MM.1S (cell line): ENCODE measurements at regions not wholly inside any gene's neighbourhood (a gene's known extent, or its start where the extent isn't known, plus 50 kb on each side); places are given as distances from the start of the nearest gene placed in this dataset.

Experiments
- DNase-seq: peaks from one replicate; pipeline ENCODE4 v3.0.0-alpha.2; 2015
- H2AFZ ChIP-seq: fragments of 300-600 bp; sonication (generic); 2 replicates; pipeline ENCODE4 v1.6.0; 2016; ENCODE audit warnings: antibody characterized with exemption, low read length
- H3F3A ChIP-seq: fragments of 300-600 bp; sonication (generic); 2 replicates; pipeline ENCODE4 v1.6.1; 2016; ENCODE audit warnings: mild to moderate bottlenecking, antibody characterized with exemption, low read length, moderate library complexity, mixed read lengths; ENCODE audit not compliant: insufficient read depth
- H3K27ac ChIP-seq: fragments of 300-600 bp; sonication (generic); 2 replicates; pipeline ENCODE4 v1.5.1; 2016; ENCODE audit warnings: mild to moderate bottlenecking, low read length
- H3K27me3 ChIP-seq: fragments of 300-600 bp; sonication (generic); replicated peaks from 2 replicates; pipeline ENCODE4 v1.6.0; 2016; ENCODE audit warnings: low read length; ENCODE audit not compliant: insufficient read depth
- H3K36me3 ChIP-seq: fragments of 300-600 bp; sonication (generic); replicated peaks from 2 replicates; pipeline ENCODE4 v1.6.1; 2016; ENCODE audit warnings: mild to moderate bottlenecking, low read length, mixed read lengths; ENCODE audit not compliant: insufficient read depth
- H3K4me1 ChIP-seq: fragments of 300-600 bp; sonication (generic); 2 replicates; pipeline ENCODE4 v1.6.1; 2016; ENCODE audit warnings: low read length, mixed read lengths
- H3K4me2 ChIP-seq: fragments of 300-600 bp; sonication (generic); 2 replicates; pipeline ENCODE4 v1.6.0; 2016; ENCODE audit warnings: low read depth, low read length
- H3K4me3 ChIP-seq: fragments of 300-600 bp; sonication (generic); 2 replicates; pipeline ENCODE4 v1.5.1; 2016; ENCODE audit warnings: low read length, mixed read lengths
- H3K79me2 ChIP-seq: fragments of 300-600 bp; sonication (generic); 2 replicates; pipeline ENCODE4 v1.6.1; 2016; ENCODE audit warnings: mixed run types, low read length, mixed read lengths
- H3K9ac ChIP-seq: fragments of 300-600 bp; sonication (generic); 2 replicates; pipeline ENCODE4 v1.6.1; 2016; ENCODE audit warnings: low read length, mixed read lengths
- H3K9me2 ChIP-seq: fragments of 300-600 bp; sonication (generic); replicated peaks from 2 replicates; pipeline ENCODE4 v1.6.1; 2016; ENCODE audit warnings: mild to moderate bottlenecking, low read length, mixed read lengths; ENCODE audit not compliant: insufficient read depth
- H3K9me3 ChIP-seq: fragments of 300-600 bp; sonication (generic); replicated peaks from 2 replicates; pipeline ENCODE4 v1.6.1; 2016; ENCODE audit warnings: mild to moderate bottlenecking, low read length, mixed read lengths; ENCODE audit not compliant: insufficient read depth
- H4K20me1 ChIP-seq: fragments of 300-600 bp; sonication (generic); 2 replicates; pipeline ENCODE4 v1.6.1; 2016; ENCODE audit warnings: mild to moderate bottlenecking, low read length, moderate library complexity, mixed read lengths; ENCODE audit not compliant: insufficient read depth
- CTCF ChIP-seq: fragments of 300-600 bp; sonication (generic); IDR thresholded peaks from 2 replicates; pipeline ENCODE4 v1.5.1; 2016; ENCODE audit warnings: antibody characterized with exemption, low read length, mixed read lengths
- EZH2 ChIP-seq: fragments of 300-600 bp; sonication (generic); optimal IDR thresholded peaks from 2 replicates; pipeline ENCODE3; 2017; ENCODE audit warnings: low read depth, mild to moderate bottlenecking, antibody characterized with exemption, low read length, mixed read lengths
- EZH2phosphoT487 ChIP-seq: fragments of 300-600 bp; sonication (generic); IDR thresholded peaks from 2 replicates; pipeline ENCODE4 v1.6.1; 2018; ENCODE audit warnings: antibody characterized with exemption, low read length

DNA sequence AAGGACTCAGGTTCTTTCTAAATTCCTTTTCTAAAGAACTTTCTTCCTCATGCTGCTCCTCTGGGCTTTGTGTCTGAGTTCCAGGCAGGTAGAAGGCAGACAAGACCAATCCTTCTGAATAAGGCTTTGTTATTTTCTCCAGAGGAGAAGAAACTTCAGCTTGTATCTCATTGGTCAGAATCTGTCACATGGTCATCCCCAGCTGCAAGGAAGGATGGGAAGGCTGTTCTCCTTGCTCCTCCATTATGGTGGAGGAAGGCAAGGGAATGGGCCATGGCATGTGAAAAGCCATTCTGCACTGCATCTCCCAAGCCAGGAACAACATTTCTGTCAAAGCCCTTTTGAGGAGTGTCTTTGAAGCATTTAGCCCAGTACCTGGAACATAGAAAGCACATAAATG, 50.6 kb upstream of the NTPCR start:
- no peak overlapping the region for H2AFZ ChIP-seq
- H3K4me3 ChIP-seq: no peak overlapping the region
- H3F3A ChIP-seq: peaks cover 9% of the 10 kb centered on the region
- H4K20me1 ChIP-seq: no peaks in the 10 kb centered on the region
- H3K79me2 ChIP-seq: no peaks in the 10 kb centered on the region
- H3K9me3 ChIP-seq: no peaks in the 10 kb centered on the region
- H3K9ac ChIP-seq: no peak overlapping the region
- H3K4me2 ChIP-seq: no peak overlapping the region
- no peaks in the 10 kb centered on the region for H3K36me3 ChIP-seq
- H3K27ac ChIP-seq: no peak overlapping the region
- peaks cover 16% of the 10 kb centered on the region for H3K4me1 ChIP-seq
- peaks cover 19% of the 10 kb centered on the region for H3K27me3 ChIP-seq
- TF ChIP-seq CTCF (no peak), EZH2 (no peak), EZH2phosphoT487 (no peak)
- no peaks in the 10 kb centered on the region for H3K9me2 ChIP-seq
- DNase-seq: no peak
